ENCODE measurements at regions not wholly inside any gene's neighbourhood (a gene's known extent, or its start where the extent isn't known, plus 50 kb on each side); places are given as distances from the start of the nearest gene placed in this dataset.

DNA sequence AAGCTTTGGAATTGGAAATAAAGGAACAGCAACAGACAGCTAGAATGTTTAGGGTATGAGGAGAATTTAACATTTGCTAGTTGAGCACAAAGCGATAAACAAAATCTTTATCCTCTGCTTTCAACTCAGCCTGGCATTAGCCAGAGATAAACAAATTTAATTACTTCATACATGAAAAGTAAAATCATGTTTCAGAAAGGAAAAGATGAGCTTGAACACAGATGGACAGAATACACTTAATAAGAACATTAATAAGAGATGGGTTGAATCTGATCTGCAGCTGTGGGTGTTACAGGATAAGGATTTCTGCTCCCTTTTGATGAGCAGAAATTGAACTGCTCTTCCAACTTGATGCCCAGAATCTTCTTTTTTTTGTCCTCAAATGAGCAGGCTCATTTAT, 275.2 kb downstream of the CSNK1G3 start:
- in situ Hi-C loops (cut with HindIII; ENCODE audit: low sequenced_read_pairs), result no loop called here
- no peak for DNase-seq (ENCODE audit: low spot score)

DNA sequence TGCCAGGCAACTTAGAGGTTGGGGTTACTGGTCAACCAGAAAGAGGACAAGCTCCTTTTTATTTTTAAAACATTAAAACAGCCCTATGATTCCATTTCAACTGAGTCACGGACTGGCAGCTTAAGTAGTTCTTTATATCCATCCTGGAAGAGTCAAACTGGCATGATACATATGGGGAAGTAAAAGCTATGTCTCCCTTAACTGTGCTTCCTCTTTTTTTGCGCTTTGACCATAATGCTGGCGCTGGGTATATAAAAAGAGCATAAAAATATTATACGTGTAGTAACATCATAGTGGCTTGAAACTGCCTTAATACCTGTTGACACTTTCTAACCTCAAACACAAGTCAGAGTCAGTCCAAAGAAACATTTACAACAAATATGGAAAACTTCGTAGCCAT, 274.4 kb downstream of the CSNK1G3 start:
- no peak for DNase-seq (ENCODE audit: low spot score)
- in situ Hi-C loops (cut with HindIII; ENCODE audit: low sequenced_read_pairs), result no loop called here

DNA sequence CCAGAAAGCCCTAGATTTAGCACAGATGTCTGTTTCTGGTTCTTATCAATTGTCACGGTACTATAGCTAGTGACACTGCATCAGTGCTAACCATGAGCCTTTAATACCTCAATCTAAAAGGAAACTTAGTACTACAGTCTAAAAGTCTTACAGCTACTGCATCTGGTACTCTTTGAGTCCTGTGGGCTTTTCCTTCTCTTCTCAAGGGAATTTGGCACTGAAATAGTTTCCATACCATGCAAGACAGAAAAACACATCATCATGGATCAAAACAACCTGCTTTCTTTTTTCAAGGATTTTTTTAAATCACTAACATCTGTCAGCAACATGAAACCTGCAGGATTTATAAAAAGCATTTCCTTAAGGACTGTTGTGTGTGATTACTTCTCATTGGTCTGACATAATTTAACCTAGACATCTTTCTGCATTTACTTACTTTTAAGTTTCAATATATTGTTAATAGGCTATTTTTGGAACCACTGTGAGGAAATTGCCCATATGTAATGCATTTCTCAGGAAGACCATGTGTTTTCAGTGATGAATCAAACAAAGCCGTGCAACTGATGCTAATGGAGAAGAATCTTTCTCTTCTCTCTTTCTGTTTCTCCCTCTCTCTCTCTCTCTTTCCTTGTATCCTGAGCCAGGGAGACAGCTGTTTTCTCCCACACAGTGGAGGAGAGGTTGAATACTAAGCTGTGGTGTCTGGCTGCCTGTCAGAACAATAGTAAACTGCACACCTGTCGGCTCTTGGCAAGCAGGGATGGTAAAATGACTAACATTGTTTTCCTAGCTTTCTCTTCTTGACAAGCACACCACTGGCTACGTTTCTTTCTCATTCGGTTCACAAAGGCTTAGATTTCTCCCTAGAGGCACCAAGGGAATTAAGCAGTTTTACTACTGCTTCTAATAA, 273.4 kb downstream of the CSNK1G3 start:
- in situ Hi-C loops (cut with HindIII; ENCODE audit: low sequenced_read_pairs), result no loop called here
- no peak for DNase-seq (ENCODE audit: low spot score)

DNA sequence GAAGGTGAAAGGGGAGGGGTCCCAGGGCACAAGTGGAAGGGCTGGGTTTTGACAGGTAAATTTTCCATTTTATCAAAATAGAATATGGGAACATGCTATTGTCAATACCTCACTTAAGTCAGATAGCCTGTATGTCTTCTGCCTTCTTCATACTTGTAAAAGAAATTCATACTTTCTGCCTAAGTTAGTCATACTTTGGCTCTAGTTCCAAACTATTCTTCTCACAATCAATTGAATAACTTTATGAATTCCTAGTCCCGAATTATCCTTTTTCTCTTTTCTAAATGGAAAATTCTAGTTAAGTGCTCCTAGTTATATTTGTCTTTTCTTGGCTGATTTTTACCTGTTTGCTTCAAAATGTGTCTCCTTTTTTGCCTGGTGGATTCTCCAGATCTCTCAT, 271.4 kb downstream of the CSNK1G3 start:
- in situ Hi-C loops (cut with HindIII; ENCODE audit: low sequenced_read_pairs), result no loop called here

DNA sequence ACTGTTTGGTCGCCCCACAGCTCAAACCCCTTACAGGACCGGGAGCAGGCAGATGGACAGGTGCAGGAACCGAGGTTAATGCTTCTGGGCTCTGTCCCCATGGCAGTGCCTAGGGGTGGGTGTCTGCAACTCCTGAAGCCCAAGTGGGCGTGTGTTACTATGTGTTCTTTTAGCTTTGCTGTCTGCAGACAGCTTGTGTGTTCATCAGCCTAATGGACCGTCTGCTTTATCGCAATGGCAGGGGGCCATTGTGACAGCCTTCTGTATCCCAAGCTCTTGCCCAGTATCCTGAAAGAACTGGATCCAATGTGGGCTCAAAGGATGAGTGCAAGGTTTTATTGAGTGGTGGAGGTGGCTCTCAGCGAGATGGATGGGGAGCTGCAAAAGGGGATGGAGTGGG, 266.7 kb downstream of the CSNK1G3 start:
- DNase-seq (ENCODE audit: low spot score), result peak; percentile 69
- in situ Hi-C loops (cut with HindIII; ENCODE audit: low sequenced_read_pairs), result no loop called here

More for the DNA sequence above, 271.4 kb downstream of the CSNK1G3 start:
- no peak for DNase-seq (ENCODE audit: low spot score)

DNA sequence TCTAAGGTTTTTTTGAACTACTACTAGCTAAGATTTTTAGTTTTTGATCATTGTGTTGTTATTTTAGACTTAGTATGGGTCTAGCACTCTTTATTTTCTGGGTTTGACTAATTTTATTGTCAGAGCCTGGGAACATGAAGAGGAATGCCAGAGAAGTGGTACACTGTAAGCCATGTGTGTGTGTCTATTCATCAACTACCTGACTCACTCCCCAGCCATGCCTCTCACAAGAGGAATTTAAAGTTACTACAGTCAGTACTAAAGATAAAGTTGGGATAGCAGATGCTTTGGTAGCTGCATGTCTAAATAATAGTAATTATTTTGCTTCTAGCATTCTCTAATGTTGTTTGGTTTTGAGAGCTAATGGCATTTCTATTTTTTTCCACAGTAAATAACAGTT, 264.8 kb downstream of the CSNK1G3 start:
- DNase-seq (ENCODE audit: low spot score), result no peak
- in situ Hi-C loops (cut with HindIII; ENCODE audit: low sequenced_read_pairs), result no loop called here

DNA sequence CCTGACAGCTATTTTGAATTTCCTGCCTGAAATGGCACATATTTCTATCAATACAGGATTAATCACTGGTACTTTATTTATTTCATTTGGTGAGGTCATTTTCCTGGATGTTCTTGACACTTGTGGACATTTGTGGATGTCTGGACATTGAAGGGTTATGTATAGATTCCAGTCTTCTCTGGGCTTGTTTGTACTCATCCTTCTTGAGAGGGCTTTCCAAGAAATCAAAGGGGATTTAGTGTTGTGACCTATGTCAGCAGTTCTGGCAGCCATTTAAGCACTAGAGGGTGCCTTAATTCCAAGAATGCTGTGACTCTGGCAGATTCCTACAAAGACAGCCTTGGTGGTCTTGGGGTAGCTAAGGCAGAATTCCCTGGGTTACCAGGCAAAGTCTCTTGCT, 259.7 kb downstream of the CSNK1G3 start:
- in situ Hi-C loops (cut with HindIII; ENCODE audit: low sequenced_read_pairs), result no loop called here

DNA sequence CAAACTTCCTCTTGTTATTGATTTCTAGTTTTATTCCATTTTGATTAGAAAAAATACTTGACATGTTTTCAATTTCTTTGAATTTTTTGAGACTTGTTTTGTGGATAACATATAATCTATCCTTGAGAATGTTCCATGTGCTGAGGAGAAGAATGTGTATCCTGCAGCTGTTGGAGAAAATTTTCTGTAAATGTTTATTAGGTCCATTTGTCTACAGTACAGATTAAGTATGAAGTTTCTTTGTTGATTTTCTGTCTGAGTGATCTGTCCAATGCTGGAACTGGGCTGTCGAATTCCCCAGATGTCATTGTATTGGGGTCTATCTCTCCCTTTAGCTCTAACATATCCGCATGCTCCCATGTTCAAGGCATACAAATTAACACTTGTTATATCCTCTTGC, 251.2 kb downstream of the CSNK1G3 start:
- in situ Hi-C loops (cut with HindIII; ENCODE audit: low sequenced_read_pairs), result no loop called here
- DNase-seq (ENCODE audit: low spot score), result no peak

More for the DNA sequence above, 259.7 kb downstream of the CSNK1G3 start:
- DNase-seq (ENCODE audit: low spot score), result no peak

DNA sequence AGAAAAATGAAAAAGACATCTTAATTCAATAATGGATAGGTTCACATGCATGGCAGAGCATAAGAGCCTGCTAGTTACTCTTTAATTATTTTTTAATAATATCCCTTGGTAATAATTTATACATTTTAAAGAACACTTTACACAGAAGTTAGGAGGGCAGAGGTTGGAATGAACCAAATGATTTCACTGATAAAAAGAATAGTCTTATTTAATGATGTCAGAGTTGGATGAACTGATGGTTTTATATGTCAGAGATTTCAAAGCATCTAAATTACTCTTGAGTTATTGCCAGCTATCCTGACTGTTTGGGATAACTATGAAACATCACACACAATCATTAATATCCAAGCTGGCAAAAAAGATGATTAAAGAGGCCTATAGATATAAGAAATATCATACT, 244.8 kb downstream of the CSNK1G3 start:
- in situ Hi-C loops (cut with HindIII; ENCODE audit: low sequenced_read_pairs), result no loop called here
- no peak for DNase-seq (ENCODE audit: low spot score)

DNA sequence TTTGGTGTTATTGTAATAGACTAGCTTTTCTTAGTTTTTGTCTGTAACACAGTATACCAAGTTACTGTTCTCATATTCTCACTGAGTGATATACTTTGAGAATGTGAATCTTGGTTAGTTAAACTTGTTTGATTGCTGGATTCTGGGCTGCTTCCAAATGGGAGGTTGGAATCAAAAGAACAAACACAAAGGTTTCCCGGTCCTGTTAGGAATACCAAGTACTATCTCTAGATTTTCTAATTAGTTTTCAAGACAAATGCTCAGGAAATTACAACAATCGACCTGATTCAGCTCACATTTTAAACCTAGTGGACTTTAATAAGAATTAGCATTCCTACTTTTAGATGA, 244.3 kb downstream of the CSNK1G3 start:
- DNase-seq (ENCODE audit: low spot score), result peak; percentile 22
- in situ Hi-C loops (cut with HindIII; ENCODE audit: low sequenced_read_pairs), result no loop called here

DNA sequence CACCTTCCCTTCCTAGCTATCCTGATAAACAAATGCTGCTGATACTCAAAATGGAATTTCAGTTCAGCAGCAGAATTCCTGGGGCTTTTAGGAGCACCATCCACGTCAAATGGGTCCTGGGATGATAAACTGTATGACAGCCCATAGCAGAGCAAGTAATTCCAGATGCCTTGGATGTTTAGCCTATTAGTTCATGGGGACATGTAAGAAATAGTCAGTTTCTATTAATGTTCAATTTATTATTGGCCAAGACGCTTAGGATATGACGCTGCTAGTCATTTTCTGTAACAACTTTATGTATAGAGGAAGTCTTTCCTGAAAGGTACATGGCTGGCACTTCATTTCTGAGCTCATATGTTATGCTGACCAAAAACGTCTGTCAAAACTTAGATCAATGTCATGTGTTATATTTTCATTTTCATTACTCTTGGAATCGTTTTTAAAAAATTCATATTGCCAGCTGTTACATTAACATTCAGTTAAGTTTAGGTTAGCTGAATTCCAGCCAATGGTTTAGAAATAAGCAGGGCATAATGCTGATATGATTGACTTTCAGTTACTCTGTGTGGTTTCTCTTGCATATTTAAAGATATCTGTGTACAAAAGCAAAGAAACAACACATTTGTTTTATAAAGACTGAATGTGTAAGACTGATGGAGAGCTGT, 243.8 kb downstream of the CSNK1G3 start:
- DNase-seq (ENCODE audit: low spot score), result peak; percentile 11
- in situ Hi-C loops (cut with HindIII; ENCODE audit: low sequenced_read_pairs), result no loop called here

DNA sequence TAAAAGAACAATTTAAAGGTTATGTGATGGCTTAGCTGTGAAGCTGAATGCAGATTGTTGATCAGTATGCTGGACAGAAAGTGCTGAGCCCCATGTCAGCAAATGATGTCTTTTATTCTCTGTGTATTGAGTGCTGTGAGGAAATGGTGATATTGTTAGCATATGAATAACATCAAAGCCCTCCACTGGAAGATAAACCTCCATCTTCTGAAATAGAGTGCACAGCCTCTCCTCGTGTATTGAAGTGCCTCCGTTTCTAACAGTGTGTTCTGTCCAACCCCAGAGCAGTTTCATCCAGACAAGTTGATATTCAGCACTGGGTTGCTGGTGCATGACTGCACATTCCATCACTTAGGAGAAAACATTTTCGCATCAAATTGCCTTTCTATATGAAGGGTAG, 242.9 kb downstream of the CSNK1G3 start:
- in situ Hi-C loops (cut with HindIII; ENCODE audit: low sequenced_read_pairs), result no loop called here
- peak; percentile 47 for DNase-seq (ENCODE audit: low spot score)

DNA sequence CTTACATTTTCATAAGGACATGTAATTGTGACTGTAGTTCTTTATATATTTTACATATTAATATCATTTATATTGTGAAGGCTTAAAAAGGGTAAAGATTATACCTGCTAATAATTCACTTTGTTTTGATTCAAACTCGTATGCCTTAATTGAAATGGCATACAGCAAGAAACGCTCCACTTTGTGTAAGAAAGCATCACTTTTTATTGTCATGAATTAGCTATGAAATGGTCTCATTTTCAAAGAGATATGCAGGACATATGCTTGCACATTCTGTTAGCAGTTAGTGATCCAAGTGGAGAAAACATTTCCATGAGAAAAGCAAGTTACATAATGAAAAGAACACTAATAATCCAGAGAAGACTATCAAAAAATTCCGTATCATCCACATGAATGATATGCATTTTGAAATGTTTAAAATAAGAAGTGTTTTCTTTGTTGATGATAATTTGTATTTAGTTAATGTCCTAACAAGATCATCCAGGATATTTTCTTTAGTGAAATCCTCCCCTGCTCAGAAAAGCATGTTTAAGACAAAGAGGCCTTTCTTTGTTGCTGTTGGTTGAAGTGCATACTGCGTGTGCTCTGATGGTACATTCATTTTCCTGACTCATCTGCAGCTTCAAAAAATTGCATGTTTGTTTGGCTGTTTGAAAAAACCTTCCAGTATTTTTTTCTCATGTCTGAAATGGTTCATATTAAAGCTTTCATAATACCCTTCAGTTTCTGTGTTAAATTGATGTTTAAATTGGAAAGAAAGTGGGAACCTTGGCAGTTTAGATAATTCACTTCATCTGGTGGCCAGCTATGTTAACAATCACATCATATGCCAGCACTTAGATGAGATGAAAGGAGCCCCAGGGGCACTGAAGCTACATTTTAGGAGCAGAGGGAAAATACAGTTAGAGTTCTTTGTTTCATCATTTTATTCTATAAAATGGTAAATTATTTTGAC, 242.2 kb downstream of the CSNK1G3 start:
- in situ Hi-C loops (cut with HindIII; ENCODE audit: low sequenced_read_pairs), result no loop called here
- DNase-seq (ENCODE audit: low spot score), result peak; percentile 85

DNA sequence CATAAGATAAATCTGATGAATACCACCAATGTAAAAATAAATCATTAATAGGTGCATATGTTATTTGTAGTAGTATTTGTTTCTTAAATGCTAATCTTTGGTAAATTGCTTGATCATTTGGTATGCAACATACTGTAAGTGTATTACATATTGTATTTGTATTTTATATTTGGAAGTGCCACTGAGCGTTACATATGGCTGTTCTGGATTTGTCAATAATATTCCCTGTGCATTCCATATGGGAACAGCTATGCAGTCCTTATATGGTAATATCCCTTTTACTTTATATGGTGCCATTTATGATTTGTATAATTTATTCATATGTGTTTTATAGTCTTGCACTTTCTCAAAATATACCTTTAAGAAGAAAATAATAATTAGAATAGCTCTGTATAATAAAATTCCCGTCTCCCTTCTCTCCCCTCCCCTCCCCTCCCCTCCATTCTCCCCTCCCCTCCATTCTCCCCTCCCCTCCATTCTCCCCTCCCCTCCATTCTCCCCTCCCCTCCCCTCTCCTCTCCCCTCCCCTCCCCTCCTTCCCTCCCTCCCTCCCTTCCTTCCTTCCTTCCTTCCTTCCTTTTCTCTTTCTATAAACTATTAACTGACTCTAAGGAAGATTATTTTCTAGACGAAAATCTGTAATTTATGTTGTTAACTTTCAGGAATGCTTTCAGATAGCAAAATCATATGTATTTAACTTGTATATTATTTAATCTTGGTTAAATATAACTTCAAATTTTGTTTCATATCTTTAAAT, 241.4 kb downstream of the CSNK1G3 start:
- DNase-seq (ENCODE audit: low spot score), result no peak
- in situ Hi-C loops (cut with HindIII; ENCODE audit: low sequenced_read_pairs), result no loop called here

DNA sequence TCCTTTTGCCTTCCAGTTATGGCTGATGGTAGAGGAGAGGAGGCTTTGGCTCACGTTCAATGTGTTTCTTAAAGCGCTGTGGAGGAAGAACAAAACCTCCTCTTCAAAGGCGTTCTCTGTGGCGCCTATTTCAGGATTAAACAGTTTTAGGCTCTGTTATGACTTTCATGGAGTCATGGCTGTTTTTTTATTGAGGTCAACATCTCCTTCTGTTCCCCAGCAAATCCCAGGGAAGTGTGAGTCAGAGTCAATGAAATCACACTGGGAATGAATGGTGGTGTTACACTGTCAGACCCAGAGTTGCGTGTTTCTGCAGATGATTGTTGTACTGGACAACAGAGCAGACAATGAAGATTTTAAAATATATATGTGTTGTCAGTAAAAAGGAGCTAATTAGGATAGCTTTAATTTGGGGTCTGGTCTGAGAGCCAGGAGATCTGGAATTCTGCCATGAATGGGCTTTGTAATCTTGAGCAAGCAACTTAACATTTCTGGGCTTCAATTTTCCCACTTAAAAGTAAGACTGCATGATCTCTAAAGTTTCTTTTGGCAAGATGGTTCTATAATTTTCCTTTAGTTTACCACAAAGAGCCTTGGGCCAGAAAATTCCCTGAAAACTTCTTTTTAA, 240.7 kb downstream of the CSNK1G3 start:
- in situ Hi-C loops (cut with HindIII; ENCODE audit: low sequenced_read_pairs), result no loop called here
- DNase-seq (ENCODE audit: low spot score), result peak; percentile 8

DNA sequence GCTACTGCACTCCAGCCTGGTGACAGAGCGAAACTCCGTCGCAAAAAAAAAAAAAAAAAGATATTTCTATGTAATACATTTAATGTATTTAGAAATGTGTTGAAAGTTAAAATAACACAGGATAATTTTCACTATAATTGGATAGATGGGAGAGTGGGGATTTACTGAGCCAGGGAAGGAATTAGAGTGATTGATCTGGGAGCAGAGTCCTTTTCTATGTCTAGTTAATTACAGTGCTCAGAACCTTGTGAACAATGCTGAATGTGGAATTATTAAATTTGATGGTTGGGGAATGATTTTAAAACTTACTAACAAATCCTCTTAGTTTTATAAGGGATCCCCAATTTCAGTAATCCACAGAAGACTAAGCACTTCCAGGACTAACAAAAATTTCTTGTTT, 239.7 kb downstream of the CSNK1G3 start:
- in situ Hi-C loops (cut with HindIII; ENCODE audit: low sequenced_read_pairs), result no loop called here
- no peak for DNase-seq (ENCODE audit: low spot score)

DNA sequence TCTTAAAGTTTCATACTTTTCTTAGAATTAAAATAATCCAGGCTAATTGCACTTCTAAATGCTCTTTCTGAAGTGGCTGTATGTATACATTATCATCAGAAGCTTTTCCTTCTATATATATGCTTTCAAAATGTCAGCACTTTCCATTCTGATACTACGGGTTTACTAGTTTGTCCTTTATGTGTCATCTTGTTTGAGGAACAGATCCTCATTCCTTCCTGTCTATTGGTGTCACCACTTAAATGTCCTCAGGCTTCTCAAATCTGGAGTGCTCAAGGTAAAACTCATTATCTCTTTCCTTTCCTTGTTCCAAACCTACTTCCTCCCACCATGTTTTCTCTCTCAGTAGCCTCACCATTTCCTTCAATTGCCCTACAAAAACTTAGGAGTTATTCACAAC, 236.3 kb downstream of the CSNK1G3 start:
- in situ Hi-C loops (cut with HindIII; ENCODE audit: low sequenced_read_pairs), result no loop called here
- no peak for DNase-seq (ENCODE audit: low spot score)

DNA sequence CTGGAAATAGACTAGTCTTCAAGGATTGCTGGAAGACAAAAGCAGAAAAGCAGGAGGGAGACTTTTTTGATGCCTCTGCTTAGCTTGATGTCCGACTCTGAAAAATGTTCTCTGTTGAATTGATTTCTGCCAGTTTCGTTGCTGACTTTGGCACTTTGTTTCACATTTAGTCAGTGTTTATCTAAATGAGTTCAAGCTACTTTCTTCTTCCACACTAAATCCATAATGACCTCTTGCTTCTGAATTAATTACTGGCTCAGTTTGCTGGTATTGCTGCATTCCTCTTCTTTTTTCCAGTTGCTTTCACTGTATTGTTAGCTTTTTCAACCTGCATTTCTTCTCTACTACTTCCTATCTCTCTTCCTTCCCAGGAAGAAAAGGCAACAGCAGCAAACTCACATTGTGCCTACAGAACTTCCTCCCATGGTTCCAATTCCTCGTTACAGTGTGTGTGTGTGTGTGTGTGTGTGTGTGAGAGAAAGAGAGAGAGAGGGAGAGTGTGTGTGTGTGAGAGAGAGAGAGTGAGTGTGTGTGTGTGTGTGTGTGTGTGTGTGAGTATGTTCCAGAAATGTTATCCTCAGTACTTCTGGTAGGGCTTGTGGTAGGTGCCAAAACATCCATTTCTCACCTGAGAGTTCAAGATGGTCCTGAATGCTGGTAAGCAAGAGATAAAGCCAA, 234.8 kb downstream of the CSNK1G3 start:
- in situ Hi-C loops (cut with HindIII; ENCODE audit: low sequenced_read_pairs), result no loop called here

More for the DNA sequence above, 234.8 kb downstream of the CSNK1G3 start:
- DNase-seq (ENCODE audit: low spot score), result no peak
